ENCODE measurements at regions not wholly inside any gene's neighbourhood (a gene's known extent, or its start where the extent isn't known, plus 50 kb on each side); places are given as distances from the start of the nearest gene placed in this dataset.
A peak's percentile ranks its signal among the peaks of the same experiment; 100 is the strongest.

DNA sequence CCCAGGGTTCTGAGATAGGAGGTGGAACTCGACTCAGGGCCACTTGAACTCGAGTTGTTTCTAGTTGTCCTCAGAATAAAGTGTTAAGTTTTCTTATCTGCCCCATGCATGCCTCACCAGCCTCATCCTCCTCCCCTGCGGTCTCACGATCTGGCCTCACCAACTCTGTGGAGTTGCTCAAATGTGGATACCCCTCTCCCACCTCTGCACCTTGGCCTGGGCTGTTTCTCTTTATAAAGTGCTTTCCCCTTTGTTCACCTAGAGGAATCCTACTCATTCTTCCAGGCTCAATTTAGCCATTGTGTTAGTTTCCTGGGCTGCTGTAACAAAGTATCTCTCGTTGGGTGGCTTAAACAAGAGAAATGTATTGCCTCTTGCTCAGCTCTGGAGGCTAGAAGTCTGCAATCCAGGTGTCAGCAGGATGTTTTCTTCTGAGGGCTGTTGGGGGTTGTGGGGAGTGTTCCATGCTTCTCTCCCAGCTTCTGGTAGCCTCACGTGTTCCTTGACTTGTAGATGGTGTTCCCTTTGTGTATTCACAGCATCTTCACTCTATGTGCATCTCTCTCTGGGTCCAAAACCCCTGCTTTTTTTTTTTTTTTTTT, 100.7 kb downstream of the MEX3B start:
- H3K23ac ChIP-seq (ENCODE audit: low read length in 2 of 2) = no peak overlapping the region
- 88% methylated on average over 4 of the region's 6 CpGs for WGBS
- no peak overlapping the region for H2BK5ac ChIP-seq (ENCODE audit: low read depth, low read length, poor library complexity, severe bottlenecking)

GRCh38 chr15:81942655-81943195, 103.1 kb downstream of the MEX3B start:
- Histone ChIP-seq H3K14ac (ENCODE audit: low read length in 2 of 2) (no peak overlapping the region), H3K18ac (ENCODE audit: low read depth in 1 of 2, low read length in 2 of 2) (no peak overlapping the region), H2BK12ac (ENCODE audit: low read length in 2 of 2) (no peak overlapping the region), H2AK5ac (ENCODE audit: low read length, severe bottlenecking) (no peak overlapping the region), H3K4me3 (ENCODE audit: insufficient read depth in 1 of 2, low read depth in 1 of 2, low read length in 2 of 2) (no peak overlapping the region), H3K9ac (ENCODE audit: low read length) (no peak overlapping the region), H3K4ac (ENCODE audit: low read depth in 1 of 2, low read length in 2 of 2) (no peak overlapping the region), H3K27ac (ENCODE audit: low read length, poor library complexity, severe bottlenecking) (no peak overlapping the region), H4K8ac (ENCODE audit: low read length) (no peak overlapping the region), H2BK15ac (ENCODE audit: low read depth, poor library complexity, severe bottlenecking) (no peak overlapping the region), H2AFZ (ENCODE audit: low read depth, low read length) (no peak overlapping the region), H4K91ac (ENCODE audit: low read length) (no peak overlapping the region), H3K9me3 (ENCODE audit: control insufficient read depth, low read length) (no peaks in the 10 kb centered on the region), H3K4me2 (ENCODE audit: low read length, poor library complexity, severe bottlenecking) (no peak overlapping the region), H3K23ac (ENCODE audit: low read length in 2 of 2) (no peak overlapping the region), H3K4me1 (ENCODE audit: control insufficient read depth, insufficient read depth, low read depth, low read length) (peaks cover 3% of the 10 kb centered on the region), H2BK120ac (ENCODE audit: low read depth, low read length) (no peak overlapping the region), H3K79me1 (replicated peaks; ENCODE audit: low read length, poor library complexity, severe bottlenecking) (no peaks in the 10 kb centered on the region), H2BK5ac (ENCODE audit: low read depth, low read length, poor library complexity, severe bottlenecking) (no peak overlapping the region), H3K27me3 (ENCODE audit: control insufficient read depth in 1 of 2, insufficient read depth in 1 of 2, low read length in 2 of 2) (peaks cover 0 to 5% of the 10 kb centered on the region in 2 experiments), H3K36me3 (ENCODE audit: control insufficient read depth in 1 of 2, insufficient read depth in 2 of 2, low read depth in 1 of 2, low read length in 2 of 2) (no peaks in the 10 kb centered on the region)
- WGBS = 81% methylated on average over 2 of the region's 3 CpGs
- DNase-seq = no peak

More for the DNA sequence above, 100.7 kb downstream of the MEX3B start:
- no peak overlapping the region for H2AK5ac ChIP-seq (ENCODE audit: low read length, severe bottlenecking)
- no peak overlapping the region for H3K27ac ChIP-seq (ENCODE audit: low read length, poor library complexity, severe bottlenecking)
- no peak overlapping the region for H2BK120ac ChIP-seq (ENCODE audit: low read depth, low read length)
- peaks cover 0 to 5% of the 10 kb centered on the region in 2 experiments for H3K27me3 ChIP-seq (ENCODE audit: control insufficient read depth in 1 of 2, insufficient read depth in 1 of 2, low read length in 2 of 2)
- no peak overlapping the region for H3K18ac ChIP-seq (ENCODE audit: low read depth in 1 of 2, low read length in 2 of 2)
- H3K14ac ChIP-seq (ENCODE audit: low read length in 2 of 2) = no peak overlapping the region
- H3K79me1 ChIP-seq (replicated peaks; ENCODE audit: low read length, poor library complexity, severe bottlenecking) = no peaks in the 10 kb centered on the region
- H4K91ac ChIP-seq (ENCODE audit: low read length) = no peak overlapping the region
- H3K4me3 ChIP-seq (ENCODE audit: insufficient read depth in 1 of 2, low read depth in 1 of 2, low read length in 2 of 2) = no peak overlapping the region
- no peak overlapping the region for H3K4me2 ChIP-seq (ENCODE audit: low read length, poor library complexity, severe bottlenecking)
- no peak overlapping the region for H2AFZ ChIP-seq (ENCODE audit: low read depth, low read length)
- H3K4me1 ChIP-seq (ENCODE audit: control insufficient read depth, insufficient read depth, low read depth, low read length) = peaks cover 3% of the 10 kb centered on the region
- no peak for DNase-seq
- no peak overlapping the region for H3K9ac ChIP-seq (ENCODE audit: low read length)
- no peak overlapping the region for H2BK15ac ChIP-seq (ENCODE audit: low read depth, poor library complexity, severe bottlenecking)
- H3K4ac ChIP-seq (ENCODE audit: low read depth in 1 of 2, low read length in 2 of 2) = no peak overlapping the region
- H4K8ac ChIP-seq (ENCODE audit: low read length) = no peak overlapping the region
- H3K9me3 ChIP-seq (ENCODE audit: control insufficient read depth, low read length) = no peaks in the 10 kb centered on the region
- H2BK12ac ChIP-seq (ENCODE audit: low read length in 2 of 2) = no peak overlapping the region
- no peaks in the 10 kb centered on the region for H3K36me3 ChIP-seq (ENCODE audit: control insufficient read depth in 1 of 2, insufficient read depth in 2 of 2, low read depth in 1 of 2, low read length in 2 of 2)

DNA sequence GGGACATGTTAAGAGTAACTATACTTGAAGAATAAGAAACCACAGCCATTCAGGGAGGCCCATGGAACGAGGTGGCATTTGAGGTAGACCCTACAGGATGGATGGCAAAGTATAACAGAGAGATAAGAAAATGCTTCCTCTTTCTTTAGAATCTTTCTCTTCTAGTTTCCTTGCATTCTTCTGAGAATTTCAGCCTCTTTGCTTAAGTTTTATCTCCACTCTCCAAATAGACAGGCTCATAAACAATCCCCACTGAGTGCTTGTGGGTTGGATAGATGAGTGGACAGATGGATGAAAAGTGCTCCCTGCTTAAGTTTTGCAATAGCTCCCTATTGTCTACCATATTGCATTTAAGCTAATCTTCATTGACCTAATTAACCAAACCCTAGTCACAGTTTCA, 103.7 kb downstream of the MEX3B start:
- no peak overlapping the region for H2BK15ac ChIP-seq (ENCODE audit: low read depth, poor library complexity, severe bottlenecking)
- no peak overlapping the region for H3K23ac ChIP-seq (ENCODE audit: low read length in 2 of 2)
- no peaks in the 10 kb centered on the region for H3K9me3 ChIP-seq (ENCODE audit: control insufficient read depth, low read length)
- no peak overlapping the region for H2AFZ ChIP-seq (ENCODE audit: low read depth, low read length)
- 50% methylated on average over 1 of the region's 1 CpG for whole genome bisulfite sequencing
- no peaks in the 10 kb centered on the region for H3K79me1 ChIP-seq (replicated peaks; ENCODE audit: low read length, poor library complexity, severe bottlenecking)
- H4K91ac ChIP-seq (ENCODE audit: low read length) = no peak overlapping the region
- H3K4me3 ChIP-seq (ENCODE audit: insufficient read depth in 1 of 2, low read depth in 1 of 2, low read length in 2 of 2) = no peak overlapping the region
- H3K14ac ChIP-seq (ENCODE audit: low read length in 2 of 2) = no peak overlapping the region
- no peak overlapping the region for H4K8ac ChIP-seq (ENCODE audit: low read length)
- H3K9ac ChIP-seq (ENCODE audit: low read length) = no peak overlapping the region
- H2BK120ac ChIP-seq (ENCODE audit: low read depth, low read length) = no peak overlapping the region
- H2BK12ac ChIP-seq (ENCODE audit: low read length in 2 of 2) = no peak overlapping the region
- no peak overlapping the region for H3K4ac ChIP-seq (ENCODE audit: low read depth in 1 of 2, low read length in 2 of 2)
- H3K36me3 ChIP-seq (ENCODE audit: control insufficient read depth in 1 of 2, insufficient read depth in 2 of 2, low read depth in 1 of 2, low read length in 2 of 2) = no peaks in the 10 kb centered on the region
- peaks cover 0 to 5% of the 10 kb centered on the region in 2 experiments for H3K27me3 ChIP-seq (ENCODE audit: control insufficient read depth in 1 of 2, insufficient read depth in 1 of 2, low read length in 2 of 2)
- no peak for DNase-seq
- no peak overlapping the region for H3K18ac ChIP-seq (ENCODE audit: low read depth in 1 of 2, low read length in 2 of 2)
- H2BK5ac ChIP-seq (ENCODE audit: low read depth, low read length, poor library complexity, severe bottlenecking) = no peak overlapping the region
- no peak overlapping the region for H2AK5ac ChIP-seq (ENCODE audit: low read length, severe bottlenecking)
- no peak overlapping the region for H3K4me2 ChIP-seq (ENCODE audit: low read length, poor library complexity, severe bottlenecking)
- H3K27ac ChIP-seq (ENCODE audit: low read length, poor library complexity, severe bottlenecking) = no peak overlapping the region
- H3K4me1 ChIP-seq (ENCODE audit: control insufficient read depth, insufficient read depth, low read depth, low read length) = peaks cover 3% of the 10 kb centered on the region

- Histone ChIP-seq H3K4me2 (ENCODE audit: low read length, poor library complexity, severe bottlenecking) (no peak overlapping the region), H3K4me1 (ENCODE audit: control insufficient read depth, insufficient read depth, low read depth, low read length) (peaks cover 3% of the 10 kb centered on the region), H2BK120ac (ENCODE audit: low read depth, low read length) (no peak overlapping the region), H3K4ac (ENCODE audit: low read depth in 1 of 2, low read length in 2 of 2) (no peak overlapping the region), H3K27me3 (ENCODE audit: control insufficient read depth in 1 of 2, insufficient read depth in 1 of 2, low read length in 2 of 2) (peaks cover 0 to 5% of the 10 kb centered on the region in 2 experiments), H2AK5ac (ENCODE audit: low read length, severe bottlenecking) (no peak overlapping the region), H4K8ac (ENCODE audit: low read length) (no peak overlapping the region), H2AFZ (ENCODE audit: low read depth, low read length) (no peak overlapping the region), H3K27ac (ENCODE audit: low read length, poor library complexity, severe bottlenecking) (no peak overlapping the region), H3K23ac (ENCODE audit: low read length in 2 of 2) (no peak overlapping the region), H3K36me3 (ENCODE audit: control insufficient read depth in 1 of 2, insufficient read depth in 2 of 2, low read depth in 1 of 2, low read length in 2 of 2) (no peaks in the 10 kb centered on the region), H3K9me3 (ENCODE audit: control insufficient read depth, low read length) (no peaks in the 10 kb centered on the region), H3K79me1 (replicated peaks; ENCODE audit: low read length, poor library complexity, severe bottlenecking) (no peaks in the 10 kb centered on the region), H2BK5ac (ENCODE audit: low read depth, low read length, poor library complexity, severe bottlenecking) (no peak overlapping the region), H2BK12ac (ENCODE audit: low read length in 2 of 2) (no peak overlapping the region), H3K14ac (ENCODE audit: low read length in 2 of 2) (no peak overlapping the region), H3K9ac (ENCODE audit: low read length) (no peak overlapping the region), H3K4me3 (ENCODE audit: insufficient read depth in 1 of 2, low read depth in 1 of 2, low read length in 2 of 2) (no peak overlapping the region), H2BK15ac (ENCODE audit: low read depth, poor library complexity, severe bottlenecking) (no peak overlapping the region), H4K91ac (ENCODE audit: low read length) (no peak overlapping the region), H3K18ac (ENCODE audit: low read depth in 1 of 2, low read length in 2 of 2) (no peak overlapping the region)
- 75% methylated on average over 4 of the region's 4 CpGs for WGBS
- peak; percentile 9 for DNase-seq
These were observed 104.3 kb downstream of the MEX3B start for GRCh38 chr15:81941479-81941878.
